Prostate gland (tissue), 2 donors: ENCODE measurements at regions not wholly inside any gene's neighbourhood (a gene's known extent, or its start where the extent isn't known, plus 50 kb on each side); places are given as distances from the start of the nearest gene placed in this dataset.

Experiments
- DNase-seq: peaks from one replicate; pipeline ENCODE4 v3.0.0-alpha.2; 2019; ENCODE audit warnings: low spot score
- H3K27ac ChIP-seq, 2 donors: fragments of 200-600 bp; sonication (generic); 2 replicates each; pipeline ENCODE4 v1.5.1; 2017 to 2019
- H3K27me3 ChIP-seq: fragments of 200-600 bp; sonication (generic); replicated peaks from 2 replicates; pipeline ENCODE4 v1.5.1; 2019; ENCODE audit not compliant: insufficient read depth
- H3K36me3 ChIP-seq, 2 donors: fragments of 200-600 bp; sonication (generic); 1 replicate in 1 of 2; 2 replicates in 1 of 2; pipeline versions ENCODE4 v1.5.1 to v1.8.1; 2017 to 2019
- H3K4me1 ChIP-seq: fragments of 200-600 bp; sonication (generic); replicated peaks from 2 replicates; pipeline ENCODE4 v1.5.1; 2019
- H3K4me3 ChIP-seq, 2 donors: fragments of 200-600 bp; sonication (generic); 2 replicates each; pipeline ENCODE4 v1.5.1; 2017 to 2019
- H3K9me3 ChIP-seq: fragments of 200-600 bp; sonication (generic); 2 replicates; pipeline ENCODE4 v1.5.1; 2017
- POLR2A ChIP-seq: fragments of 450-650 bp; IDR thresholded peaks from one replicate; pipeline ENCODE4 v1.6.1; 2016; ENCODE audit warnings: antibody characterized with exemption, mild to moderate bottlenecking
- POLR2AphosphoS5 ChIP-seq: sonication (generic); formaldehyde crosslinking; IDR thresholded peaks from one replicate; pipeline ENCODE4 v1.6.1; 2017; ENCODE audit warnings: antibody characterized with exemption
- WGBS: methylation state at CpG from one replicate; pipeline ENCODE4 v1.1.5; 2018; 5-methylcytosine and 5-hydroxymethylcytosine counted together
- intact Hi-C: fragments of 100-400 bp; cut with DNase I; formaldehyde crosslinking; loops from one replicate; pipeline ENCODE4 v1.14.2; 2022
- TF ChIP-seq, protein P1 (sequence below), 4 experiments: fragments of 200-600 bp in 2 of 4; fragments of 450-650 bp in 2 of 4; sonication (generic) in 2 of 4; IDR thresholded peaks; 1 replicate in 3 of 4; 2 replicates in 1 of 4; pipeline ENCODE4 v1.5.1; 2016 to 2019; ENCODE audit warnings: antibody characterized with exemption in 4 of 4, mild to moderate bottlenecking in 2 of 4, moderate library complexity in 2 of 4

DNA sequence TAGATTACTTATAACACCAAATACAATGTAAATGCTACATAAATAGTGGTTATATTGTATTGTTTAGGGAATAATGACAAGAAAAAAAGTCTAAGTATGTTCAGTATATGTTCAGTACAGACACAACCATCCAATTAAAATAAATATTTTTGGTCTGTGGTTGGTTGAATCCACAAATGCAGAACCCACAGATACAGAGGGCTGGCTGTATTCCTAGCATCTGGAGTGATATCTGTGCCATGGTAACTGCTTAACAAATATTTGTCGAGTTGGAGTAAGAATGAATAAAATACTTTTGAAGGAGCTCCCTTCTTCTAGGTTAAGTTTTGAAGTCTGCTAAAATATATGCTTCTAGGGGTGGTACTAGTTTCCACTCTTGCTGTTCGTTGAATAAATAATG lies 241.0 kb downstream of the KLF5 start:
- WGBS, result 55% methylated on average over 2 of the region's 2 CpGs
- DNase-seq, result no peak

DNA sequence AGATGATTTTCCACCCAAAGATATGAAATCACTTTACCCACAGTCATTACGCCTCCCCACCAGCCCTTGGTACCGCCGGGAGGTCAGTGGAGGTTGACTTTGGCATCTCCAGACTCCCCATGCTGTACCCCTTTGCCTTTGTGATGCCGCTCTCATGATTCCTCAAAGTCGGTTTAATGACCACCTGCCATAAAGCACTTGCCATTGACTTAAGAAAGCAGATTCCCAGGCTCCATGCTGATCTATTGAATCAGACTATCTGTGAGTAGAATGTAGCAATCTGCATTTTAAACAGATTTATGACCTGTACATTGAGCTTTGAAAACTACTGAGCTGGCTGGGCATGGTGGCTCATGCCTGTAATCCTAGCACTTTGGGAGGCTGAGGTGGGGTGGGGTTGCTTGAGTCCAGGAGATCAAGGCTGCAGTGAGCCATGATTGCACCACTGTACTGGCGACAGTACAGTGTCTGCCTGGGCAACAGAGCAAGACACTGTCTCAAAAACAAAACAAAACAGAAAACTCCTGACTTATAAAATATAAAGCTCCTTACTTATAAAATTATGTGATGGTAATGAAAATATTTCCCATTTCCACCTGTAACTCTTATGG lies 235.2 kb downstream of the KLF5 start:
- WGBS, result 90% methylated on average over 6 of the region's 6 CpGs

More for the DNA sequence above, 241.0 kb downstream of the KLF5 start:
- Histone ChIP-seq H3K4me1 (no peaks in the 10 kb centered on the region), H3K36me3 (no peaks in the 10 kb centered on the region), H3K4me3 (no peak overlapping the region), H3K27ac (no peak overlapping the region), H3K9me3 (no peaks in the 10 kb centered on the region), H3K27me3 (no peaks in the 10 kb centered on the region)
- intact Hi-C loops, result no loop called here
- TF ChIP-seq POLR2AphosphoS5, result no peak
- TF ChIP-seq, protein P1, sequence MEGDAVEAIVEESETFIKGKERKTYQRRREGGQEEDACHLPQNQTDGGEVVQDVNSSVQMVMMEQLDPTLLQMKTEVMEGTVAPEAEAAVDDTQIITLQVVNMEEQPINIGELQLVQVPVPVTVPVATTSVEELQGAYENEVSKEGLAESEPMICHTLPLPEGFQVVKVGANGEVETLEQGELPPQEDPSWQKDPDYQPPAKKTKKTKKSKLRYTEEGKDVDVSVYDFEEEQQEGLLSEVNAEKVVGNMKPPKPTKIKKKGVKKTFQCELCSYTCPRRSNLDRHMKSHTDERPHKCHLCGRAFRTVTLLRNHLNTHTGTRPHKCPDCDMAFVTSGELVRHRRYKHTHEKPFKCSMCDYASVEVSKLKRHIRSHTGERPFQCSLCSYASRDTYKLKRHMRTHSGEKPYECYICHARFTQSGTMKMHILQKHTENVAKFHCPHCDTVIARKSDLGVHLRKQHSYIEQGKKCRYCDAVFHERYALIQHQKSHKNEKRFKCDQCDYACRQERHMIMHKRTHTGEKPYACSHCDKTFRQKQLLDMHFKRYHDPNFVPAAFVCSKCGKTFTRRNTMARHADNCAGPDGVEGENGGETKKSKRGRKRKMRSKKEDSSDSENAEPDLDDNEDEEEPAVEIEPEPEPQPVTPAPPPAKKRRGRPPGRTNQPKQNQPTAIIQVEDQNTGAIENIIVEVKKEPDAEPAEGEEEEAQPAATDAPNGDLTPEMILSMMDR (IDR thresholded peaks at IDR 0.05), result no peak
- no peak for TF ChIP-seq POLR2A

DNA sequence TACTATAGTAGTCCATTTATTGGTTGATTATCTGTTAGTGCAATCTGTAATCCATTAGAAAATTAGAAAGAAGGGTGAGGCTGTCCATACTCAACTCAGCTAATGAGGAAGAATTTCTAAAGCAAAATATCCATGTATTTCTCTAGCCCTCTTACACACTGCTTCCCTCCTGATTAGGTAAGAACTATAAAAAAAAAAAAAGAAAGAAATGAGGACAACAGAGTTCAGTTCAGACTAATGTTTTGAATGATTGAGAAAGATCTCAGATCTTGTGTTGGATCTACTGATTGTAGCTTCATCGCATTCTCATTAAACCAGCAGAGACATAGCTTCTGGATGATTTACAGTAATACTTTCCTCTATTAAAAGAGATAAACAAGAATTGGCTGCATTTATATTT lies 233.3 kb downstream of the KLF5 start:
- Histone ChIP-seq H3K4me1 (no peaks in the 10 kb centered on the region), H3K27me3 (no peaks in the 10 kb centered on the region), H3K4me3 (no peak overlapping the region), H3K36me3 (no peaks in the 10 kb centered on the region), H3K27ac (no peak overlapping the region), H3K9me3 (no peaks in the 10 kb centered on the region)
- intact Hi-C loops, result no loop called here
- 74% methylated on average over 1 of the region's 1 CpG for WGBS
- DNase-seq, result no peak
- TF ChIP-seq, protein P1 (IDR thresholded peaks at IDR 0.05), result no peak
- TF ChIP-seq POLR2AphosphoS5, result no peak
- no peak for TF ChIP-seq POLR2A

More for the DNA sequence above, 235.2 kb downstream of the KLF5 start:
- H3K4me1 ChIP-seq, result no peaks in the 10 kb centered on the region
- TF ChIP-seq, protein P1 (IDR thresholded peaks at IDR 0.05), result no peak
- no peak for TF ChIP-seq POLR2A
- no peak for TF ChIP-seq POLR2AphosphoS5
- intact Hi-C loops, result no loop called here
- H3K4me3 ChIP-seq, result no peak overlapping the region
- no peaks in the 10 kb centered on the region for H3K36me3 ChIP-seq
- no peaks in the 10 kb centered on the region for H3K27me3 ChIP-seq
- no peak for DNase-seq
- H3K9me3 ChIP-seq, result no peaks in the 10 kb centered on the region
- no peak overlapping the region for H3K27ac ChIP-seq

DNA sequence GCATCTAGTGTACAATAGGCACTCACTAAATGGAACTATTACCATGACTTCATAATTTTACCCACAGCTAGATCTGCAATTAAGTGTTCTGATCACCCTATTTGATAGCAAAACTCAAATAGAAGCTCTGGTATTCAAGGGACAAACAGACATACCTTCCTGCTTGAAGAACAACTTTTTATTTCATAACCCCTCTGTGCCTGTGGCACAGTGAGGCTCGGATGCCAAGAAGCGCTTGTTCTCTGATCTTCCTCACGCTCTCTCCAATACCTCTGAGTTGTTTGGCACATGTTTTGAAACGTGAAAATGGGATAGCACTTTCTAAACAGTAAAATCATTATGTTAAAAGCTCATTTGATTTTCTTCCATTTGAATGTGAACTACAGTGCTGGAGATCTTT lies 232.0 kb downstream of the KLF5 start:
- H3K27me3 ChIP-seq, result no peaks in the 10 kb centered on the region
- intact Hi-C loops, result no loop called here
- peak; percentile 13 for TF ChIP-seq POLR2AphosphoS5
- TF ChIP-seq, protein P1 (IDR thresholded peaks at IDR 0.05), result no peak
- H3K36me3 ChIP-seq, result no peaks in the 10 kb centered on the region
- no peaks in the 10 kb centered on the region for H3K9me3 ChIP-seq
- 23% methylated on average over 4 of the region's 4 CpGs for WGBS
- H3K4me1 ChIP-seq, result no peaks in the 10 kb centered on the region
- no peak overlapping the region for H3K27ac ChIP-seq
- no peak overlapping the region for H3K4me3 ChIP-seq
- DNase-seq, result peak; percentile 52

DNA sequence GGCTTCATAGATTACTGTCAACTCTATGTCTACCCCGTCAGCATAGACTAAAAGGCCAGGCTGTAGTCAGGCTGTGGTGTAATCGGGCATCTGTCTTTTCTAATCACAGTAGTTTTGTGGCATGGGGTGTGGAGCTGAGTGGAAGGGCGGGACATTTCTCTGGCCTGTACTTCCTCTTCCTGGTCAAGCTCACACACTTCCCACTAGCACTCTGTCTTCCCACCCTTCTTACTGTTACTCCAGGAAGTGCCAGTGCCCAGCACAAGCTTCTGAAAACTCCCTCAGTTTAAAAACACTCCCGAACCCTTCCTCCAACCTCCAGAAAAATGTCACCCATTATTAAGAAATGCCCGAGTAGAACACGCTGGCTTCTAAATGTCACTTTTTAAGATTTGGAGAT lies 229.8 kb downstream of the KLF5 start:
- no peak for DNase-seq
- no peaks in the 10 kb centered on the region for H3K27me3 ChIP-seq
- no peaks in the 10 kb centered on the region for H3K4me1 ChIP-seq
- TF ChIP-seq POLR2AphosphoS5 (no peak), POLR2A (no peak)
- intact Hi-C loops, result no loop called here
- WGBS, result 71% methylated on average over 6 of the region's 6 CpGs
- H3K27ac ChIP-seq, result no peak overlapping the region
- no peaks in the 10 kb centered on the region for H3K9me3 ChIP-seq
- no peaks in the 10 kb centered on the region for H3K36me3 ChIP-seq
- H3K4me3 ChIP-seq, result no peak overlapping the region
